ENCODE measurements at regions not wholly inside any gene's neighbourhood (a gene's known extent, or its start where the extent isn't known, plus 50 kb on each side); places are given as distances from the start of the nearest gene placed in this dataset.
"Not testable (repeated sequence)": the region's sequence is repeated elsewhere in the genome, so short reads cannot be mapped to it uniquely, and the experiment has no call there.

DNA sequence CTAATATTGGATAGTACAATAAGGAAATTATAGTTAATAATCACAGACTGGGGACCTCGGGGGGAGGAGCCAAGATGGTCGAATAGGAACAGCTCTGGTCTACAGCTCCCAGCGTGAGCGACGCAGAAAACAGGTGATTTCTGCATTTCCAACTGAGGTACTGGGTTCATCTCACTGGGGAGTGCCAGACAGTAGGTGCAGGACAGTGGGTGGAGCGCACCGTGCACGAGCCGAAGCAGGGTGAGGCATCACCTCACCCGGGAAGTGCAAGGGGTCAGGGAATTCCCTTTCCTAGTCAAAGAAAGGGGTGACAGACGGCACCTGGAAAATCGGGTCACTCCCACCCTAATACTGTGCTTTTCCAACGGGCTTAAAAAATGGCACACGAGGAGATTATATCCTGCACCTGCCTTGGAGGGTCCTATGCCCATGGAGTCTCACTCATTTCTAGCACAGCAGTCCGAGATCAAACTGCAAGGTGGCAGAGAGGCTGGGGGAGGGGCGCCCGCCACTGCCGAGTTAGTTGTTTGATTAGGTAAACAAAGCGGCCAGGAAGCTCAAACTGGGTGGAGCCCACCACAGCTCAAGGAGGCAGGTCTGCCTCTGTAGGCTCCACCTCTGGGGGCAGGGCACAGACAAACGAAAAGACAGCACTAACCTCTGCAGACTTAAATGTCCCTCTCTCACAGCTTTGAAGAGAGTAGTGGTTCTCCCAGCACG lies 138.8 kb upstream of the BCL9 start:
- 86 to 87% methylated on average over 12 to 16 of the region's 21 CpGs for WGBS, 2 experiments (ENCODE audit: insufficient coverage in 2 of 2)
- not testable (repeated sequence) for H3K4me3 ChIP-seq (ENCODE audit: extremely low read depth, insufficient read depth, low read length, poor library complexity, severe bottlenecking); H3K4me1 ChIP-seq (ENCODE audit: control insufficient read depth, insufficient read depth, low read length, poor library complexity, severe bottlenecking); H3K27ac ChIP-seq (ENCODE audit: low read depth, low read length, severe bottlenecking); H3K36me3 ChIP-seq (ENCODE audit: control insufficient read depth, insufficient read depth, low read length); H3K9me3 ChIP-seq (ENCODE audit: control insufficient read depth, low read length)

GRCh38 chr1:147404344-147404743 lies 137.0 kb upstream of the BCL9 start:
- not testable (repeated sequence) for H3K4me1 ChIP-seq (ENCODE audit: control insufficient read depth, insufficient read depth, low read length, poor library complexity, severe bottlenecking); H3K9me3 ChIP-seq (ENCODE audit: control insufficient read depth, low read length); H3K27ac ChIP-seq (ENCODE audit: low read depth, low read length, severe bottlenecking); H3K4me3 ChIP-seq (ENCODE audit: extremely low read depth, insufficient read depth, low read length, poor library complexity, severe bottlenecking); H3K36me3 ChIP-seq (ENCODE audit: control insufficient read depth, insufficient read depth, low read length)
- WGBS, 2 experiments (ENCODE audit: insufficient coverage in 2 of 2), result no CpG with 5 or more reads among the region's 3 CpGs

DNA sequence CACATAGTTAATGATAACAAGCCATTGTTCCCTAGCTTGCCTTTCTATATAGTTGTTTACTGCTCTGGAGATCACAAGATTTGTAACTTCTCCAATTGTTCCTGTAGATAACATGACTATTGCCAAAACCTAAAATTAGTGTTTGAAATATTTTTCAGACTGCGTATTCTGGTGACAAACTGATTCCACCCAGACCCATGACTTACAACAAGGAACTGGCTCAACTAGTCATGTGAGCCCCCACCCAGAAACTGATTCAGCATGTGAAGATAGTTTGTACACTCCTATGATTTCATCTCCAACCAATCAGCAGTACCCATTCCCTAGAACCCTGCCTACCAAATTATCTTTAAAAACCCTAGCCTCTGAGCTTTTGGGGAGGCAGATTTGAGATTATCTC lies 131.4 kb upstream of the BCL9 start:
- H3K36me3 ChIP-seq (ENCODE audit: control insufficient read depth, insufficient read depth, low read length), result no peaks in the 10 kb centered on the region
- H3K4me3 ChIP-seq (ENCODE audit: extremely low read depth, insufficient read depth, low read length, poor library complexity, severe bottlenecking), result no peak overlapping the region
- no peaks in the 10 kb centered on the region for H3K4me1 ChIP-seq (ENCODE audit: control insufficient read depth, insufficient read depth, low read length, poor library complexity, severe bottlenecking)
- no peak overlapping the region for H3K27ac ChIP-seq (ENCODE audit: low read depth, low read length, severe bottlenecking)
- no peaks in the 10 kb centered on the region for H3K9me3 ChIP-seq (ENCODE audit: control insufficient read depth, low read length)
- 100% methylated on average over 1 of the region's 1 CpG; no CpG with 5 or more reads in 1 of the 2 experiments for WGBS, 2 experiments (ENCODE audit: insufficient coverage in 2 of 2)

- no peak overlapping the region for H3K27ac ChIP-seq (ENCODE audit: low read depth, low read length, severe bottlenecking)
- no peaks in the 10 kb centered on the region for H3K4me1 ChIP-seq (ENCODE audit: control insufficient read depth, insufficient read depth, low read length, poor library complexity, severe bottlenecking)
- no peak overlapping the region for H3K4me3 ChIP-seq (ENCODE audit: extremely low read depth, insufficient read depth, low read length, poor library complexity, severe bottlenecking)
- no peaks in the 10 kb centered on the region for H3K36me3 ChIP-seq (ENCODE audit: control insufficient read depth, insufficient read depth, low read length)
- no peaks in the 10 kb centered on the region for H3K9me3 ChIP-seq (ENCODE audit: control insufficient read depth, low read length)
- WGBS, 2 experiments (ENCODE audit: insufficient coverage in 2 of 2), result 92% methylated on average over 2 of the region's 4 CpGs; no CpG with 5 or more reads in 1 of the 2 experiments
These were observed 128.1 kb upstream of the BCL9 start for GRCh38 chr1:147413110-147413605.

DNA sequence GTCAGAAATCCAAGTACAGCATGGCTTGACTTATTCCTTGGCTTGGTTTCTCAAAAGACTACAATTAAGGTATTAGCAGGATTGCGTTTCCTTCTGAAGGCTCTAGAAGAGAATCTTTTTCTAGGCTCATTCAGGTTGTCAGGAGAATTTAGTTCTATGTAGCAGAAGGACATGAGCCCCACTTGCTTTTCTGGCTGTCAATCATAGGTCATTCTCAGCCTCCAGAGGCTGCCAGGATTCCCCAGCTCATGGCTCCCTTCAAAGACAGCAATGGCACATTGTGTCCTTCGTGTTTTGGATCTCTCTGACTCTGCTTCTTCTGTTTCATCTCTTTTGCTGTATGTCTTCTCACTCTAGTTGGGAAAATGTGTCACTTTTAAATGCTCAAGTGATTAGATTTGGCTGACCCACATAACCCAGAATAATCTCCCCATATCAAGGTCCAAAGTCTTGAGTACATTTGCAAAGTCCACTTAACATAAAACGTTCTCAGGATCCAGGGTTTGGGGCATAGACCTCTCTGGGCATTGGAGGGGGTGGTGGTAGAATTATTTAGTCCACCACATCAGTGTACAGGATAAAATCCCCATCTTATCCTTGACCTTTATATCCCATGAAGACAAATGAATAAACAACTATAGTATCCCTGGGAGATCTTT lies 126.7 kb upstream of the BCL9 start:
- H3K4me3 ChIP-seq (ENCODE audit: extremely low read depth, insufficient read depth, low read length, poor library complexity, severe bottlenecking), result no peak overlapping the region
- H3K4me1 ChIP-seq (ENCODE audit: control insufficient read depth, insufficient read depth, low read length, poor library complexity, severe bottlenecking), result no peaks in the 10 kb centered on the region
- 85 to 93% methylated on average over 2 of the region's 3 CpGs for WGBS, 2 experiments (ENCODE audit: insufficient coverage in 2 of 2)
- no peaks in the 10 kb centered on the region for H3K36me3 ChIP-seq (ENCODE audit: control insufficient read depth, insufficient read depth, low read length)
- H3K27ac ChIP-seq (ENCODE audit: low read depth, low read length, severe bottlenecking), result no peak overlapping the region
- no peaks in the 10 kb centered on the region for H3K9me3 ChIP-seq (ENCODE audit: control insufficient read depth, low read length)

DNA sequence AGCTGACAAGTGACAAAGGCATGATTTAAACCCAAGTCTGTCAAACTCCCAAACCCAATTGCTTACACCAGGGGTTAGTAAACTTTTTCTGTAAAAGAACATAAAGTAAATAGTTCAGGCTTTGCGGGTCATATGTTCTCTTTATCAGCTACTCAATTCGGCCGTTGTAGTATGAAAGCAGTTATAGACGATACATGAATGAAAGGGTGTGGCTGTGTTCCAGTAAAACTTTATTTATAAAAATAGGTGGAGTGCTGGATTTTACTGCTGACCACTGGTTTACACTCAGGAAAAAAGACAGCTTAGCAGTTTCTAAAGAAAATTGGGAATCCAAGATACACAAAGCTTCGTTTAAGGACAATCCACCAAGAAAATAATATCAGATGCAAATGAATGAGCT lies 124.3 kb upstream of the BCL9 start:
- Histone ChIP-seq H3K4me1 (ENCODE audit: control insufficient read depth, insufficient read depth, low read length, poor library complexity, severe bottlenecking) (no peaks in the 10 kb centered on the region), H3K36me3 (ENCODE audit: control insufficient read depth, insufficient read depth, low read length) (no peaks in the 10 kb centered on the region), H3K27ac (ENCODE audit: low read depth, low read length, severe bottlenecking) (no peak overlapping the region), H3K4me3 (ENCODE audit: extremely low read depth, insufficient read depth, low read length, poor library complexity, severe bottlenecking) (no peak overlapping the region), H3K9me3 (ENCODE audit: control insufficient read depth, low read length) (no peaks in the 10 kb centered on the region)
- WGBS, 2 experiments (ENCODE audit: insufficient coverage in 2 of 2), result 67 to 100% methylated on average over 1 to 3 of the region's 5 CpGs

DNA sequence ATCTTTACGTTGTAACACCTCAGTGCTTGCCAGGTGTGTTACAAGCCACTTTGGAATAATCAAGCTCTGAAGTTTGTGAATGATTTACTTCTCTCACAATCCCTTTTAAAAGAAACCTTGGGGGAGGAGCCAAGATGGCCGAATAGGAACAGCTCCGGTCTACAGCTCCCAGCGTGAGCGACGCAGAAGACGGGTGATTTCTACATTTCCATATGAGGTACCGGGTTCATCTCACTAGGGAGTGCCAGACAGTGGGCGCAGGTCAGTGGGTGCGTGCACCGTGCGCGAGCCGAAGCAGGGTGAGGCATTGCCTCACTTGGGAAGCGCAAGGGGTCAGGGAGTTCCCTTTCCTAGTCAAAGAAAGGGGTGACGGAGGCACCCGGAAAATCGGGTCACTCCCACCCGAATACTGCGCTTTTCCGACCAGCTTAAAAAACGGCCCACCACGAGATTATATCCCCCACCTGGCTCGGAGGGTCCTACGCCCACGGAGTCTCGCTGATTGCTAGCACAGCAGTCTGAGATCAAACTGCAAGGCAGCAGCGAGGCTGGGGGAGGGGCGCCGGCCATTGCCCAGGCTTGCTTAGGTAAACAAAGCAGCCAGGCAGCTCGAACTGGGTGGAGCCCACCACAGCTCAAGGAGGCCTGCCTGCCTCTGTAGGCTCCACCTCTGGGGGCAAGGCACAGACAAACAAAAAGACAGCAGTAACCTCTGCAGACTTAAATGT lies 118.0 kb upstream of the BCL9 start:
- not testable (repeated sequence) for H3K4me3 ChIP-seq (ENCODE audit: extremely low read depth, insufficient read depth, low read length, poor library complexity, severe bottlenecking); H3K27ac ChIP-seq (ENCODE audit: low read depth, low read length, severe bottlenecking); H3K9me3 ChIP-seq (ENCODE audit: control insufficient read depth, low read length); H3K36me3 ChIP-seq (ENCODE audit: control insufficient read depth, insufficient read depth, low read length); H3K4me1 ChIP-seq (ENCODE audit: control insufficient read depth, insufficient read depth, low read length, poor library complexity, severe bottlenecking)
- whole genome bisulfite sequencing, 2 experiments (ENCODE audit: insufficient coverage in 2 of 2), result 76 to 83% methylated on average over 8 to 10 of the region's 31 CpGs

DNA sequence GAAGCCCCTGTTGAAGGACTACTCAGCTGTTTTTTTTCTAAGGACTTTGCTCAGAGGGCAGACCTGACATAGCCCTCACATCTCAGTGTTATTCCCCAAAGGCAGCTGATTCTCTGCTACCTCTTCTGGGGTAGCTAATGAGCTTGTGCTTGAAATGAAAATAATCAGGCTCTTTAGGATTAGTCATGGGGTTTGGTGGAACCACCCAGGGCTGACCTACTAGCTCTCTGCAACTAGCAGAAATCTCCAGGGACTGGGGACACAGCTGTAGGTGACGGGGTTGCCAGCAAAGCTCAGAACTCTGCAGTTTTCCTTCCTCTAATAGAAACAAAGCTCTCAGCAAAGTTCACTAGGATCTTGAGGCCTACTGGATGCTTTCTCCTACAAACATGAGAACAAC lies 106.4 kb upstream of the BCL9 start:
- H3K4me1 ChIP-seq (ENCODE audit: control insufficient read depth, insufficient read depth, low read length, poor library complexity, severe bottlenecking), result no peaks in the 10 kb centered on the region
- H3K36me3 ChIP-seq (ENCODE audit: control insufficient read depth, insufficient read depth, low read length), result no peaks in the 10 kb centered on the region
- H3K4me3 ChIP-seq (ENCODE audit: extremely low read depth, insufficient read depth, low read length, poor library complexity, severe bottlenecking), result no peak overlapping the region
- no peaks in the 10 kb centered on the region for H3K9me3 ChIP-seq (ENCODE audit: control insufficient read depth, low read length)
- WGBS, 2 experiments (ENCODE audit: insufficient coverage in 2 of 2), result 100% methylated on average over 1 of the region's 1 CpG; no CpG with 5 or more reads in 1 of the 2 experiments
- no peak overlapping the region for H3K27ac ChIP-seq (ENCODE audit: low read depth, low read length, severe bottlenecking)

GRCh38 chr1:147444381-147444780 lies 96.9 kb upstream of the BCL9 start:
- Histone ChIP-seq H3K27ac (ENCODE audit: low read depth, low read length, severe bottlenecking) (no peak overlapping the region), H3K36me3 (ENCODE audit: control insufficient read depth, insufficient read depth, low read length) (no peaks in the 10 kb centered on the region), H3K9me3 (ENCODE audit: control insufficient read depth, low read length) (peaks cover 12% of the 10 kb centered on the region), H3K4me3 (ENCODE audit: extremely low read depth, insufficient read depth, low read length, poor library complexity, severe bottlenecking) (no peak overlapping the region), H3K4me1 (ENCODE audit: control insufficient read depth, insufficient read depth, low read length, poor library complexity, severe bottlenecking) (no peaks in the 10 kb centered on the region)
- 100% methylated on average over 1 of the region's 1 CpG; no CpG with 5 or more reads in 1 of the 2 experiments for WGBS, 2 experiments (ENCODE audit: insufficient coverage in 2 of 2)

GRCh38 chr1:147451628-147452027 lies 89.7 kb upstream of the BCL9 start:
- Histone ChIP-seq H3K4me3 (ENCODE audit: extremely low read depth, insufficient read depth, low read length, poor library complexity, severe bottlenecking) (no peak overlapping the region), H3K4me1 (ENCODE audit: control insufficient read depth, insufficient read depth, low read length, poor library complexity, severe bottlenecking) (no peaks in the 10 kb centered on the region), H3K9me3 (ENCODE audit: control insufficient read depth, low read length) (peaks cover 1% of the 10 kb centered on the region), H3K27ac (ENCODE audit: low read depth, low read length, severe bottlenecking) (no peak overlapping the region), H3K36me3 (ENCODE audit: control insufficient read depth, insufficient read depth, low read length) (no peaks in the 10 kb centered on the region)
- 86% methylated on average over 1 of the region's 1 CpG; no CpG with 5 or more reads in 1 of the 2 experiments for WGBS, 2 experiments (ENCODE audit: insufficient coverage in 2 of 2)

Data from mesodermal cell (in vitro differentiated cells).